DND-41 (cell line): ENCODE measurements at regions not wholly inside any gene's neighbourhood (a gene's known extent, or its start where the extent isn't known, plus 50 kb on each side); places are given as distances from the start of the nearest gene placed in this dataset.

Experiments used
- ATAC-seq: fragments of 200-7000 bp; cut with Tn5 transposase; 3 replicates; pipeline ENCODE4 v1.9.1; 2021; ENCODE audit warnings: low read depth; ENCODE audit not compliant: insufficient read depth
- DNase-seq: peaks from one replicate; pipeline ENCODE4 v3.0.0-alpha.2; 2020
- H2AFZ ChIP-seq: 2 replicates; pipeline ENCODE4 v1.6.0; 2012; ENCODE audit warnings: low read depth, low read length
- H3K27ac ChIP-seq: 2 replicates; pipeline ENCODE4 v1.5.1; 2012; ENCODE audit warnings: low read length, inconsistent platforms
- H3K27me3 ChIP-seq: fragments of 200-600 bp; sonication (generic); 2 replicates; pipeline ENCODE4 v1.6.0; 2012; ENCODE audit warnings: low read length, mild to moderate bottlenecking, inconsistent platforms; ENCODE audit not compliant: insufficient read depth, poor library complexity
- H3K36me3 ChIP-seq: 2 replicates; pipeline ENCODE4 v1.5.1; 2012; ENCODE audit warnings: low read length, inconsistent platforms; ENCODE audit not compliant: insufficient read depth
- H3K4me1 ChIP-seq: 2 replicates; pipeline ENCODE4 v1.5.1; 2012; ENCODE audit warnings: mild to moderate bottlenecking, low read length; ENCODE audit not compliant: insufficient read depth
- H3K4me2 ChIP-seq: 2 replicates; pipeline ENCODE4 v1.6.0; 2012; ENCODE audit warnings: mild to moderate bottlenecking, moderate library complexity, low read length, inconsistent platforms; ENCODE audit not compliant: insufficient read depth
- H3K4me3 ChIP-seq, 2 experiments: fragments of 200-600 bp in 1 of 2; shearing (Covaris generic) in 1 of 2; 2 replicates each; pipeline ENCODE4 v1.5.1; 2012 to 2016; ENCODE audit warnings: inconsistent platforms in 2 of 2, low read length in 2 of 2, mild to moderate bottlenecking in 2 of 2, low read depth in 1 of 2, moderate library complexity in 1 of 2
- H3K79me2 ChIP-seq: 2 replicates; pipeline ENCODE4 v1.6.0; 2012; ENCODE audit warnings: low read length, inconsistent platforms; ENCODE audit not compliant: insufficient read depth
- H3K9ac ChIP-seq: 2 replicates; pipeline ENCODE4 v1.6.0; 2012; ENCODE audit warnings: low read depth, mild to moderate bottlenecking, inconsistent platforms, low read length, moderate library complexity
- H3K9me3 ChIP-seq: 2 replicates; pipeline ENCODE4 v1.5.1; 2012; ENCODE audit warnings: low read length, moderate library complexity, mild to moderate bottlenecking, inconsistent platforms; ENCODE audit not compliant: insufficient read depth, severe bottlenecking
- H4K20me1 ChIP-seq: 2 replicates; pipeline ENCODE4 v1.6.0; 2012; ENCODE audit warnings: low read length; ENCODE audit not compliant: insufficient read depth
- CTCF ChIP-seq: IDR thresholded peaks from 2 replicates; pipeline ENCODE4 v1.5.1; 2012; ENCODE audit warnings: borderline replicate concordance, low read length, moderate library complexity, mild to moderate bottlenecking; ENCODE audit not compliant: poor library complexity, severe bottlenecking; ENCODE audit errors: extremely low read depth
- EZH2 ChIP-seq: IDR thresholded peaks from 3 replicates; pipeline ENCODE4 v1.6.1; 2012; ENCODE audit warnings: borderline replicate concordance, low read depth, mild to moderate bottlenecking, moderate library complexity, low read length, inconsistent platforms; ENCODE audit not compliant: severe bottlenecking

GRCh38 chr2:16328521-16329190 lies 337.0 kb downstream of the CYRIA start:
- no peak for DNase-seq
- H4K20me1 ChIP-seq, result no peaks in the 10 kb centered on the region
- H3K36me3 ChIP-seq, result no peaks in the 10 kb centered on the region
- no peak overlapping the region for H3K4me2 ChIP-seq
- H3K4me1 ChIP-seq, result no peaks in the 10 kb centered on the region
- no peaks in the 10 kb centered on the region for H3K27me3 ChIP-seq
- ATAC-seq, result no peak
- H3K9ac ChIP-seq, result no peak overlapping the region
- no peak overlapping the region for H3K4me3 ChIP-seq
- no peaks in the 10 kb centered on the region for H3K79me2 ChIP-seq
- TF ChIP-seq EZH2, result no peak
- no peak for TF ChIP-seq CTCF
- no peak overlapping the region for H2AFZ ChIP-seq
- no peak overlapping the region for H3K27ac ChIP-seq
- H3K9me3 ChIP-seq, result no peaks in the 10 kb centered on the region

- H2AFZ ChIP-seq, result no peak overlapping the region
- ATAC-seq, result no peak
- no peaks in the 10 kb centered on the region for H3K4me1 ChIP-seq
Measured at GRCh38 chr2:16327326-16327725, 338.3 kb downstream of the CYRIA start.

GRCh38 chr2:16326711-16327300 lies 338.8 kb downstream of the CYRIA start:
- TF ChIP-seq CTCF (no peak), EZH2 (no peak)

More at GRCh38 chr2:16327326-16327725, 338.3 kb downstream of the CYRIA start:
- DNase-seq, result no peak
- no peak overlapping the region for H3K4me3 ChIP-seq
- TF ChIP-seq CTCF, result no peak
- no peak for TF ChIP-seq EZH2
- H3K27ac ChIP-seq, result no peak overlapping the region
- no peaks in the 10 kb centered on the region for H3K36me3 ChIP-seq
- H3K27me3 ChIP-seq, result no peaks in the 10 kb centered on the region
- H3K9ac ChIP-seq, result no peak overlapping the region
- no peaks in the 10 kb centered on the region for H4K20me1 ChIP-seq
- no peak overlapping the region for H3K4me2 ChIP-seq
- no peaks in the 10 kb centered on the region for H3K9me3 ChIP-seq
- H3K79me2 ChIP-seq, result no peaks in the 10 kb centered on the region

More at GRCh38 chr2:16326711-16327300, 338.8 kb downstream of the CYRIA start:
- Histone ChIP-seq H2AFZ (no peak overlapping the region), H4K20me1 (no peaks in the 10 kb centered on the region), H3K4me3 (no peak overlapping the region), H3K9me3 (no peaks in the 10 kb centered on the region), H3K27me3 (no peaks in the 10 kb centered on the region), H3K9ac (no peak overlapping the region), H3K4me2 (no peak overlapping the region), H3K79me2 (no peaks in the 10 kb centered on the region), H3K27ac (no peak overlapping the region), H3K36me3 (no peaks in the 10 kb centered on the region), H3K4me1 (no peaks in the 10 kb centered on the region)
- ATAC-seq (no peak), DNase-seq (no peak)
